Stomach (tissue), 8 donors: ENCODE measurements at regions not wholly inside any gene's neighbourhood (a gene's known extent, or its start where the extent isn't known, plus 50 kb on each side); places are given as distances from the start of the nearest gene placed in this dataset.

Experiments used
- DNase-seq, 2 donors: peaks; one replicate each; pipeline versions ENCODE4 v3.0.0 to v3.0.0-alpha.2; 2013 to 2019
- H3K27ac ChIP-seq, 5 donors: fragments of 200-600 bp in 4 of 5; sonication (generic) in 4 of 5; one replicate each; pipeline ENCODE4 v1.5.1; 2013 to 2019; ENCODE audit warnings: mild to moderate bottlenecking in 1 of 5, moderate library complexity in 1 of 5
- H3K27me3 ChIP-seq, 3 donors: fragments of 200-600 bp; sonication (generic); one replicate each; pipeline ENCODE4 v1.5.1; 2017 to 2019; ENCODE audit warnings: mixed run types in 1 of 3
- H3K36me3 ChIP-seq, 4 donors: fragments of 200-600 bp; sonication (generic); 1 replicate in 3 of 4; 2 replicates in 1 of 4; pipeline ENCODE4 v1.5.1; 2016 to 2019
- H3K4me1 ChIP-seq, 4 donors: fragments of 200-600 bp; sonication (generic); one replicate each; pipeline ENCODE4 v1.5.1; 2016 to 2019
- H3K4me3 ChIP-seq, 4 donors: fragments of 200-600 bp; sonication (generic) in 3 of 4; one replicate each; pipeline ENCODE4 v1.5.1; 2016 to 2019; ENCODE audit warnings: mild to moderate bottlenecking in 1 of 4
- H3K9me3 ChIP-seq, 4 donors: fragments of 200-600 bp; sonication (generic); one replicate each; pipeline ENCODE4 v1.5.1; 2016 to 2019
- EP300 ChIP-seq: sonication (generic); formaldehyde crosslinking; IDR thresholded peaks from one replicate; pipeline ENCODE4 v1.6.1; 2017; ENCODE audit warnings: antibody characterized with exemption
- POLR2A ChIP-seq, 4 donors: fragments of 450-650 bp; IDR thresholded peaks; one replicate each; pipeline ENCODE4 v1.6.1; 2016; ENCODE audit warnings: antibody characterized with exemption in 4 of 4, control low read depth in 2 of 4, mild to moderate bottlenecking in 1 of 4, moderate library complexity in 1 of 4
- POLR2AphosphoS5 ChIP-seq, 3 donors: sonication (generic); formaldehyde crosslinking; IDR thresholded peaks; one replicate each; pipeline ENCODE4 v1.6.1; 2016; ENCODE audit warnings: antibody characterized with exemption in 3 of 3
- WGBS, 5 donors: extraction: QIAGEN DNeasy Blood & Tissue Kit in 3 of 5; methylation state at CpG; one replicate each; pipeline versions ENCODE4 v1.1.5 to v1.1.7; 2013 to 2018; 5-methylcytosine and 5-hydroxymethylcytosine counted together
- intact Hi-C: fragments of 100-400 bp; cut with DNase I; formaldehyde crosslinking; loops from one replicate; pipeline ENCODE4 v1.15.1; 2023; ENCODE audit warnings: low total_unique reads
- TF ChIP-seq, protein P1 (sequence below), 7 experiments: fragments of 450-650 bp in 4 of 7; fragments of 200-600 bp in 3 of 7; sonication (generic) in 3 of 7; IDR thresholded peaks; one replicate each; pipeline ENCODE4 v1.5.1; 2016 to 2019; ENCODE audit warnings: antibody characterized with exemption in 7 of 7, control low read depth in 2 of 7, mild to moderate bottlenecking in 1 of 7
- donor health status: healthy with polysubstance abuse.
- donor health status: Bipolar disorder and iron deficiency.
- donor health status: healthy.

DNA sequence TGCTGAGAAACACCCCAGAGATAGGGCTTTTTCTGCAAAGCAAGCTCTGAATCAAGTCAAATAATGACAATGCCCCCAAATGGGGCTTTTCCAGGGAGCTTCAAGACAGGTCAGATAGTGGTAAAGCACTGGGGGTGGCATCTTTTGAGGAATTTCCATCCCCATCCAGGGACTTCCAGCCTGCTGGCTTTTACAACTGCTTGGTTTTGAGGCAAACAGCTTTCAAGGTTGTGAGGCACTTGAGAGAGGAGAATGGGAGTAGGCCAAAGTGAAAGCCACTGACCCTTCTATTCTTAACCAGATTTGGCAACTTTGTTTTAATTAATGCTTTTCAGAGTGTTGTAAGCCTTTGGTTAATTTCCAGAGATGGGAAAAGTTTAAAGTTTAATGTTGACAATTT, 762.0 kb upstream of the POU3F3 start:
- Histone ChIP-seq H3K9me3 (peaks cover 0 to 14% (median 2%) of the 10 kb centered on the region in 4 donors), H3K36me3 (no peaks in the 10 kb centered on the region), H3K27me3 (no peaks in the 10 kb centered on the region), H3K4me3 (no peak overlapping the region), H3K4me1 (no peaks in the 10 kb centered on the region), H3K27ac (no peak overlapping the region)
- intact Hi-C loops: no loop called here
- no peak for DNase-seq
- TF ChIP-seq, protein P1, sequence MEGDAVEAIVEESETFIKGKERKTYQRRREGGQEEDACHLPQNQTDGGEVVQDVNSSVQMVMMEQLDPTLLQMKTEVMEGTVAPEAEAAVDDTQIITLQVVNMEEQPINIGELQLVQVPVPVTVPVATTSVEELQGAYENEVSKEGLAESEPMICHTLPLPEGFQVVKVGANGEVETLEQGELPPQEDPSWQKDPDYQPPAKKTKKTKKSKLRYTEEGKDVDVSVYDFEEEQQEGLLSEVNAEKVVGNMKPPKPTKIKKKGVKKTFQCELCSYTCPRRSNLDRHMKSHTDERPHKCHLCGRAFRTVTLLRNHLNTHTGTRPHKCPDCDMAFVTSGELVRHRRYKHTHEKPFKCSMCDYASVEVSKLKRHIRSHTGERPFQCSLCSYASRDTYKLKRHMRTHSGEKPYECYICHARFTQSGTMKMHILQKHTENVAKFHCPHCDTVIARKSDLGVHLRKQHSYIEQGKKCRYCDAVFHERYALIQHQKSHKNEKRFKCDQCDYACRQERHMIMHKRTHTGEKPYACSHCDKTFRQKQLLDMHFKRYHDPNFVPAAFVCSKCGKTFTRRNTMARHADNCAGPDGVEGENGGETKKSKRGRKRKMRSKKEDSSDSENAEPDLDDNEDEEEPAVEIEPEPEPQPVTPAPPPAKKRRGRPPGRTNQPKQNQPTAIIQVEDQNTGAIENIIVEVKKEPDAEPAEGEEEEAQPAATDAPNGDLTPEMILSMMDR (IDR thresholded peaks at IDR 0.05): no peak
- no peak for TF ChIP-seq EP300
- TF ChIP-seq POLR2AphosphoS5 (IDR thresholded peaks at IDR 0.05): no peak
- TF ChIP-seq POLR2A (IDR thresholded peaks at IDR 0.05): no peak

DNA sequence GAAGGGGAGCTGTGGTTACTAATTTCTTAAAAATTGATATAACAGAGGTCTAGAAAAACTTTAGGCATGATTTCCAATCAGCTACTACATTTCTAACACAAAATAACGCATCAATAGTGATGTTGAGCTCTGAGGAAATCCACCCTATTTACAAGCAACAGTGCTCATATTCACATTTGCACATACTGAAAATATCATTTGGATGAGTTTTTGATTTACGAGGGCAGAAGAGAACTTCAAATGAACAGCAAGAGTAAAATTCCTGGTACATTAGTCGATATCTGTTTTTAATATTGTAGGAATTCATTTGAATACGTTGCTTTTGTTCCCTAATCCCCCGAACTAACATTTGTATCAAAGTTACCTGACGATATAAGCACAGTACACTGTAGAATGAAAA, 761.0 kb upstream of the POU3F3 start:
- H3K27ac ChIP-seq: no peak overlapping the region
- no peaks in the 10 kb centered on the region for H3K27me3 ChIP-seq
- 83 to 91% (median 88%) methylated on average over 6 of the region's 6 CpGs for WGBS, 5 donors
- DNase-seq: no peak
- H3K36me3 ChIP-seq: no peaks in the 10 kb centered on the region
- peaks cover 0 to 14% (median 2%) of the 10 kb centered on the region in 4 donors for H3K9me3 ChIP-seq
- no peak overlapping the region for H3K4me3 ChIP-seq
- TF ChIP-seq POLR2A (IDR thresholded peaks at IDR 0.05): no peak
- no peak for TF ChIP-seq POLR2AphosphoS5 (IDR thresholded peaks at IDR 0.05)
- TF ChIP-seq EP300: no peak
- TF ChIP-seq, protein P1 (IDR thresholded peaks at IDR 0.05): no peak
- intact Hi-C loops: no loop called here
- no peaks in the 10 kb centered on the region for H3K4me1 ChIP-seq

- no peaks in the 10 kb centered on the region for H3K36me3 ChIP-seq
- no peak for TF ChIP-seq POLR2AphosphoS5 (IDR thresholded peaks at IDR 0.05)
- no peak for TF ChIP-seq POLR2A (IDR thresholded peaks at IDR 0.05)
- TF ChIP-seq, protein P1 (IDR thresholded peaks at IDR 0.05): no peak
- no peak for TF ChIP-seq EP300
- H3K4me1 ChIP-seq: no peaks in the 10 kb centered on the region
- no peak for DNase-seq
- H3K4me3 ChIP-seq: no peak overlapping the region
- intact Hi-C loops: no loop called here
- no peaks in the 10 kb centered on the region for H3K27me3 ChIP-seq
- no peak overlapping the region for H3K27ac ChIP-seq
- 62 to 79% (median 70%) methylated on average over 3 of the region's 3 CpGs for WGBS, 5 donors
- no peaks in the 10 kb centered on the region for H3K9me3 ChIP-seq
Measured at GRCh38 chr2:104102615-104103014, 751.3 kb upstream of the POU3F3 start.

DNA sequence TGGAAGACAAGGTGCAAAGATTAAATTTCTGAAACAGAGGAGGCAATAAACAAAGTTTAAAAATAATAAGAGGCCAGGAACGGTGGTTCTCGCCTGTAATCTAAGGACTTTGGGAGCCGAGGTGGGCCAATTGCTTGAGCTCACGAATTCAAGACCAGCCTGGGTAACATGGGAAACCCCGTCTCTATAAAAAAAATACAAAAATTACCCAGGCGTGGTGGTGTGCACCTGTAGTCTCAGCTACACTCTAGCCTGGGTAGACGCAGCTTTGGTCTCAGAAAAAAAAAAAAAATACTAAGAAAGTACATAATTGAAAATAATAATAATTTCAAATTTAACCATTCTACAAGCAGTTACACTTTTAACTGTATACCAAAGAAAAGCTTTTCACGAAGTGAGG, 744.6 kb upstream of the POU3F3 start:
- Histone ChIP-seq H3K27ac (no peak overlapping the region), H3K9me3 (no peaks in the 10 kb centered on the region), H3K4me3 (no peak overlapping the region), H3K36me3 (no peaks in the 10 kb centered on the region), H3K27me3 (no peaks in the 10 kb centered on the region), H3K4me1 (no peaks in the 10 kb centered on the region)
- TF ChIP-seq, protein P1 (IDR thresholded peaks at IDR 0.05): no peak
- TF ChIP-seq POLR2A (IDR thresholded peaks at IDR 0.05) (no peak), POLR2AphosphoS5 (IDR thresholded peaks at IDR 0.05) (no peak), EP300 (no peak)
- DNase-seq: no peak
- 73 to 86% (median 80%) methylated on average over 8 of the region's 8 CpGs for WGBS, 5 donors
- intact Hi-C loops: no loop called here
